WERI-Rb-1 (cell line): ENCODE measurements at regions not wholly inside any gene's neighbourhood (a gene's known extent, or its start where the extent isn't known, plus 50 kb on each side); places are given as distances from the start of the nearest gene placed in this dataset.
A peak's percentile ranks its signal among the peaks of the same experiment; 100 is the strongest.

ENCODE experiments used
- DNase-seq: peaks from one replicate; pipeline ENCODE4 v3.0.0-alpha.2; 2020
- H3K27ac ChIP-seq: fragments of 250-450 bp; sonication (Bioruptor Pico); 2 replicates; pipeline ENCODE4 v1.5.1; 2020; ENCODE audit warnings: mild to moderate bottlenecking, moderate library complexity
- H3K27me3 ChIP-seq: fragments of 250-450 bp; sonication (Bioruptor Pico); 2 replicates; pipeline ENCODE4 v1.5.1; 2021; ENCODE audit warnings: mild to moderate bottlenecking, low read depth, moderate library complexity; ENCODE audit not compliant: insufficient read depth, severe bottlenecking
- H3K36me3 ChIP-seq: fragments of 250-450 bp; sonication (Bioruptor Pico); 2 replicates; pipeline ENCODE4 v1.5.1; 2020; ENCODE audit warnings: mild to moderate bottlenecking, moderate library complexity
- H3K4me3 ChIP-seq: 2 replicates; pipeline ENCODE4 v1.5.1; 2011; ENCODE audit warnings: low read depth, mild to moderate bottlenecking, control low read depth, low read length
- H3K9me3 ChIP-seq: fragments of 250-450 bp; sonication (Bioruptor Pico); 2 replicates; pipeline ENCODE4 v1.5.1; 2021; ENCODE audit warnings: mild to moderate bottlenecking, moderate library complexity; ENCODE audit not compliant: severe bottlenecking
- TF ChIP-seq, protein P1 (sequence below): IDR thresholded peaks from 2 replicates; pipeline ENCODE4 v1.5.1; 2011; ENCODE audit warnings: low read depth, mild to moderate bottlenecking, control low read depth, inconsistent platforms, low read length

DNA sequence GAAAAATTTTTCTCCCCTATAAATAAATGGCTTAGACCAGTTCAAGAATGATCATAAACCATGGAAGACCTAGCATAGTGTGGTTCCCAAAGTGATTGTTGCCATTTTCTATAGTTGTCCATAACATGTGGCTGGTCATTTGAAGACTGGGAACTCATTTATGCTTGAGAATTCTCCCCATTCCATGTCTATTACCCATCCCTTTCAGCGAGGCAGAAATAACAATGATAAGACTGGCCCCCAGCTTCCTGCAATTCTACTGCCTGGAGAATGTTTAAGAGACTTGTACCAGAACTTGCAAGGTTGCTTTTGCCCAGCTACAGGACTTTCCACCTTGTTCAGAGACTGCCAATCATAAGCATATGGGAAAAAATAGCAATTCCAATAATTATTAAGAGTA, 146.5 kb upstream of the CDH11 start:
- no peak for DNase-seq
- no peaks in the 10 kb centered on the region for H3K9me3 ChIP-seq

DNA sequence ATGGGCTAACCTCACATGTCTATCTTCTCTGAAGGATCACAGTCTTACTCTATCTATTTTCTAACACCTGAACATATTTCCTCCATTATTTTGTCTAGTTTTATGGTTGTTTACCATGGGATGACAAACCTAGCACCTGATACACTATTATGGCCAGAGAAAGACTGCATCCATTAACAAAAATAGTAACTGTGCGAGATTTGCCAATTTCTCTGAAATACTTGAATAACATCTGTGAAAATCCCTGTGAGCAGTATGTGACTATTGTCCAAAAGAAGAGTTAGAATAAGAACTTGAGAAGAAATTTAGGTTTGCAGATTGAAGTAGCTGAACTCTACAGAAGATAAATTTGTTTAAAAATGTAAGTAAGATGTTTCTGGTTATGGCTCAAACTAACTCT, 142.0 kb upstream of the CDH11 start:
- Histone ChIP-seq H3K9me3 (no peaks in the 10 kb centered on the region), H3K27ac (no peak overlapping the region), H3K27me3 (no peaks in the 10 kb centered on the region), H3K4me3 (no peak overlapping the region), H3K36me3 (no peaks in the 10 kb centered on the region)
- DNase-seq = no peak
- TF ChIP-seq, protein P1, sequence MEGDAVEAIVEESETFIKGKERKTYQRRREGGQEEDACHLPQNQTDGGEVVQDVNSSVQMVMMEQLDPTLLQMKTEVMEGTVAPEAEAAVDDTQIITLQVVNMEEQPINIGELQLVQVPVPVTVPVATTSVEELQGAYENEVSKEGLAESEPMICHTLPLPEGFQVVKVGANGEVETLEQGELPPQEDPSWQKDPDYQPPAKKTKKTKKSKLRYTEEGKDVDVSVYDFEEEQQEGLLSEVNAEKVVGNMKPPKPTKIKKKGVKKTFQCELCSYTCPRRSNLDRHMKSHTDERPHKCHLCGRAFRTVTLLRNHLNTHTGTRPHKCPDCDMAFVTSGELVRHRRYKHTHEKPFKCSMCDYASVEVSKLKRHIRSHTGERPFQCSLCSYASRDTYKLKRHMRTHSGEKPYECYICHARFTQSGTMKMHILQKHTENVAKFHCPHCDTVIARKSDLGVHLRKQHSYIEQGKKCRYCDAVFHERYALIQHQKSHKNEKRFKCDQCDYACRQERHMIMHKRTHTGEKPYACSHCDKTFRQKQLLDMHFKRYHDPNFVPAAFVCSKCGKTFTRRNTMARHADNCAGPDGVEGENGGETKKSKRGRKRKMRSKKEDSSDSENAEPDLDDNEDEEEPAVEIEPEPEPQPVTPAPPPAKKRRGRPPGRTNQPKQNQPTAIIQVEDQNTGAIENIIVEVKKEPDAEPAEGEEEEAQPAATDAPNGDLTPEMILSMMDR = no peak

More for the DNA sequence above, 146.5 kb upstream of the CDH11 start:
- Histone ChIP-seq H3K27ac (no peak overlapping the region), H3K4me3 (no peak overlapping the region), H3K27me3 (no peaks in the 10 kb centered on the region), H3K36me3 (no peaks in the 10 kb centered on the region)
- TF ChIP-seq, protein P1 = no peak

DNA sequence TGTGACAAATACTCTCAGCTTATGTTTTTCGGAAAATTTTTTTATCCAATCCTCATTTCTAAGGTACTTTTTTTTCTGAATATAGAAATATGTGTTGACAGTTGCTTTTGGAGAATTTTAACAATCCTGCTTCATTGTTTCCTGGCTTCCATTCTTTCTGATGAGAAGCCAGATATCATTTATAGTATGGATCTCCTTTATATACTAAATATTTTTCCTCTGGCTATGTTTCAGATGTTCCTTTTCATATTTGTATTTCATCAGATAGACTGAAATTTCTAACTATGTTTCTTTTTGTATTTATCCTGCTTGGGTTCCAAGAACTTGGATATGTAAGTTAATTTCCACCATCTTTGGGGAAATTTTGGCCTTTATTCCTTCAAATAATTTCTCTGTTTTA, 138.9 kb upstream of the CDH11 start:
- TF ChIP-seq, protein P1 = no peak
- H3K36me3 ChIP-seq = no peaks in the 10 kb centered on the region

DNA sequence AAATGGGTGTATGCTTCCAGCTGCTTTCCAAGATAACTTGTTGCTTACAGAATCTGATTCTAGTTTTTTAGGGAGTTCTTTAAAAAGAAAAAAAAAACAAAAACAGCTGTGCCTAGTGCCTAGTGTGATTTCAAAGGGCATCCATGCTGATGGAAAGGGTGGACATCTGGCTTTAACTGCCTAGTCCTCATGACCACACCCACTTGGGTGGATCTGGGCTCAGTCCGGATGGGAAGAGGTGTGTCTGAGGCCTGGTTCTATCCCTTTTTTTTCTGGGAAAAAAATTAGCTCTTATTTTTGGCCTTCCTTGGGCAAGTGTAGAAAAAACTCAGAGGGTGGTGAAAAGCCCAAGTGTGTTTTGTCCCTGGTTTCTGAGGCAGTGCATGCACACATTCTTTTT, 132.3 kb upstream of the CDH11 start:
- TF ChIP-seq, protein P1 = no peak
- no peak for DNase-seq

More for the DNA sequence above, 138.9 kb upstream of the CDH11 start:
- DNase-seq = no peak
- no peaks in the 10 kb centered on the region for H3K27me3 ChIP-seq
- no peak overlapping the region for H3K4me3 ChIP-seq
- no peaks in the 10 kb centered on the region for H3K9me3 ChIP-seq
- H3K27ac ChIP-seq = no peak overlapping the region

DNA sequence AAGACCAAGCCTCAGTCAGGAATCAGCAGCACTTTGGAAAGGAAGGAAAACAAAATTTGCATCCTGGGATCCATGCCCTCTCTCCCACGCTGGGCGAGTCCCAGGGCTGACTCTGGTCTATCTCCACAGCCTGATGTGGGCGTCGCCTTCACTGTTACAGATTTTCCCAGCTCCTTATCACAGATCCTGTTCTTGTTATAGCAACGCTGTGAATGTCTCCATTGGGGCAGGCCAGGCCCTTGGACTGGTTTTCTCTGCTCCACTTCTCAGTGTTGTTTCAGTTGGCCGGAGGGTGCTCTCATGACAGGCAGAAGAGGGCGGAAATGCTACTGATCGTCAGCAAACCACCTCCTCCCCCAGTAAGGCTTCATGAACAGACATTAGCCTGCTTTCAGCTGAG, 127.9 kb upstream of the CDH11 start:
- Histone ChIP-seq H3K36me3 (no peaks in the 10 kb centered on the region), H3K4me3 (no peak overlapping the region), H3K27ac (no peak overlapping the region), H3K9me3 (no peaks in the 10 kb centered on the region), H3K27me3 (no peaks in the 10 kb centered on the region)
- TF ChIP-seq, protein P1 = no peak
- no peak for DNase-seq

More for the DNA sequence above, 132.3 kb upstream of the CDH11 start:
- H3K27me3 ChIP-seq = no peaks in the 10 kb centered on the region
- H3K36me3 ChIP-seq = no peaks in the 10 kb centered on the region
- H3K9me3 ChIP-seq = no peaks in the 10 kb centered on the region
- H3K4me3 ChIP-seq = no peak overlapping the region
- H3K27ac ChIP-seq = no peak overlapping the region

DNA sequence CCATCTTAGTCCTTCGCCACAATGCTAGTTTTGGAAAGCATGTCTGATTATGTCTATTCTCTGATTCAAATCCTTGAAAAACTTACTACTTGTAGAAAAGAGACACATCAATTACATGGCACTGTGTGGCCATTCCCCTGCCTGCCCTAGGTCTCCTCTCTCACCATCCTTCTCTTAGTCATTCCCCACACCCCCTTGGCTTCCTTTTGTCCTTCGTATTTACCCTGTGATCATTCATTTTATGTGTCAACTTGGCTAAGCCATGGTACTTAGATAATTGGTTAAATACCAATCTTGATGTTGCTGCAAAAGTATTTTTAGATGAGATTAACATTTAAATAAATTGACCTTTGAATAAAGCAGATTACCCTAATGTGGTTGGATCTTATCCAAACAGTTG, 122.9 kb upstream of the CDH11 start:
- Histone ChIP-seq H3K9me3 (no peaks in the 10 kb centered on the region), H3K27ac (no peak overlapping the region), H3K27me3 (no peaks in the 10 kb centered on the region), H3K4me3 (no peak overlapping the region), H3K36me3 (no peaks in the 10 kb centered on the region)
- peak; percentile 40 for DNase-seq
- TF ChIP-seq, protein P1 = no peak
